IPS DF 6.9 (cell line): ENCODE measurements at regions not wholly inside any gene's neighbourhood (a gene's known extent, or its start where the extent isn't known, plus 50 kb on each side); places are given as distances from the start of the nearest gene placed in this dataset.

Experiments
- DNase-seq: peaks from one replicate; pipeline ENCODE4 v3.0.0-alpha.2; 2013; ENCODE audit warnings: low read depth, low spot score
- H3K27ac ChIP-seq: one replicate; pipeline ENCODE4 v1.5.1; 2013; ENCODE audit warnings: low read length, control low read depth
- H3K27me3 ChIP-seq: 2 replicates; pipeline ENCODE4 v1.6.1; 2013; ENCODE audit warnings: mild to moderate bottlenecking, low read length; ENCODE audit not compliant: control insufficient read depth, insufficient read depth
- H3K36me3 ChIP-seq: 2 replicates; pipeline ENCODE4 v1.6.1; 2013; ENCODE audit warnings: low read length; ENCODE audit not compliant: control insufficient read depth, insufficient read depth
- H3K4me1 ChIP-seq: 2 replicates; pipeline ENCODE4 v1.6.1; 2013; ENCODE audit warnings: low read length; ENCODE audit not compliant: control insufficient read depth, insufficient read depth
- H3K4me3 ChIP-seq: 2 replicates; pipeline ENCODE4 v1.5.1; 2013; ENCODE audit warnings: mild to moderate bottlenecking, low read length
- H3K9me3 ChIP-seq: 2 replicates; pipeline ENCODE4 v1.6.1; 2013; ENCODE audit warnings: low read length, inconsistent platforms; ENCODE audit not compliant: control insufficient read depth, insufficient read depth
- WGBS: extraction: QIAGEN DNeasy Blood & Tissue Kit; methylation state at CpG from one replicate; pipeline ENCODE4 v1.1.7; 2013; ENCODE audit warnings: mixed read lengths, missing lambda C conversion rate; ENCODE audit not compliant: insufficient read length, insufficient coverage; 5-methylcytosine and 5-hydroxymethylcytosine counted together

GRCh38 chr20:50335105-50335504, 144.5 kb downstream of the CEBPB start:
- DNase-seq, result peak; percentile 43
- no peaks in the 10 kb centered on the region for H3K4me1 ChIP-seq
- H3K27ac ChIP-seq, result no peak overlapping the region
- H3K9me3 ChIP-seq, result no peaks in the 10 kb centered on the region
- H3K4me3 ChIP-seq, result no peak overlapping the region
- no CpG with 5 or more reads among the region's 2 CpGs for WGBS
- no peaks in the 10 kb centered on the region for H3K36me3 ChIP-seq
- no peaks in the 10 kb centered on the region for H3K27me3 ChIP-seq

GRCh38 chr20:50335866-50336265, 145.2 kb downstream of the CEBPB start:
- no peak for DNase-seq
- H3K9me3 ChIP-seq, result no peaks in the 10 kb centered on the region
- no peaks in the 10 kb centered on the region for H3K27me3 ChIP-seq
- no peak overlapping the region for H3K4me3 ChIP-seq
- no peaks in the 10 kb centered on the region for H3K36me3 ChIP-seq
- no CpG with 5 or more reads among the region's 7 CpGs for WGBS
- no peak overlapping the region for H3K27ac ChIP-seq
- H3K4me1 ChIP-seq, result no peaks in the 10 kb centered on the region

- no peaks in the 10 kb centered on the region for H3K36me3 ChIP-seq
- H3K4me3 ChIP-seq, result no peak overlapping the region
- no peaks in the 10 kb centered on the region for H3K27me3 ChIP-seq
- no CpG with 5 or more reads among the region's 6 CpGs for WGBS
- H3K27ac ChIP-seq, result no peak overlapping the region
- DNase-seq, result no peak
- no peaks in the 10 kb centered on the region for H3K9me3 ChIP-seq
- H3K4me1 ChIP-seq, result no peaks in the 10 kb centered on the region
These were observed 146.0 kb downstream of the CEBPB start for GRCh38 chr20:50336661-50337060.

- no peak overlapping the region for H3K27ac ChIP-seq
These were observed 147.2 kb downstream of the CEBPB start for GRCh38 chr20:50337521-50338466.

GRCh38 chr20:50338479-50339391, 148.1 kb downstream of the CEBPB start:
- Histone ChIP-seq H3K27ac (no peak overlapping the region), H3K4me3 (no peak overlapping the region), H3K4me1 (no peaks in the 10 kb centered on the region), H3K9me3 (no peaks in the 10 kb centered on the region), H3K27me3 (no peaks in the 10 kb centered on the region), H3K36me3 (no peaks in the 10 kb centered on the region)
- WGBS, result no CpG with 5 or more reads among the region's 12 CpGs
- no peak for DNase-seq

More at GRCh38 chr20:50337521-50338466, 147.2 kb downstream of the CEBPB start:
- Histone ChIP-seq H3K4me1 (no peaks in the 10 kb centered on the region), H3K36me3 (no peaks in the 10 kb centered on the region), H3K27me3 (no peaks in the 10 kb centered on the region), H3K9me3 (no peaks in the 10 kb centered on the region), H3K4me3 (no peak overlapping the region)
- WGBS, result no CpG with 5 or more reads among the region's 13 CpGs
- no peak for DNase-seq

- Histone ChIP-seq H3K27me3 (no peaks in the 10 kb centered on the region), H3K4me1 (no peaks in the 10 kb centered on the region), H3K27ac (no peak overlapping the region), H3K4me3 (no peak overlapping the region), H3K9me3 (no peaks in the 10 kb centered on the region), H3K36me3 (no peaks in the 10 kb centered on the region)
- no CpG with 5 or more reads among the region's 3 CpGs for WGBS
- DNase-seq, result no peak
These were observed 148.9 kb downstream of the CEBPB start for GRCh38 chr20:50339466-50339901.

- Histone ChIP-seq H3K4me1 (no peaks in the 10 kb centered on the region), H3K9me3 (no peaks in the 10 kb centered on the region), H3K27me3 (no peaks in the 10 kb centered on the region), H3K27ac (no peak overlapping the region), H3K4me3 (no peak overlapping the region), H3K36me3 (no peaks in the 10 kb centered on the region)
- no CpG with 5 or more reads among the region's 7 CpGs for WGBS
- no peak for DNase-seq
These were observed 149.9 kb downstream of the CEBPB start for GRCh38 chr20:50340541-50340940.

- no peak for DNase-seq
- Histone ChIP-seq H3K9me3 (no peaks in the 10 kb centered on the region), H3K4me3 (no peak overlapping the region), H3K4me1 (no peaks in the 10 kb centered on the region), H3K36me3 (no peaks in the 10 kb centered on the region), H3K27ac (no peak overlapping the region), H3K27me3 (no peaks in the 10 kb centered on the region)
- WGBS, result no CpG with 5 or more reads among the region's 9 CpGs
These were observed 150.4 kb downstream of the CEBPB start for GRCh38 chr20:50341050-50341449.

- H3K27ac ChIP-seq, result no peak overlapping the region
- WGBS, result no CpG with 5 or more reads among the region's 12 CpGs
- H3K4me3 ChIP-seq, result no peak overlapping the region
- DNase-seq, result no peak
- no peaks in the 10 kb centered on the region for H3K4me1 ChIP-seq
- no peaks in the 10 kb centered on the region for H3K9me3 ChIP-seq
- H3K36me3 ChIP-seq, result no peaks in the 10 kb centered on the region
- H3K27me3 ChIP-seq, result no peaks in the 10 kb centered on the region
These were observed 151.4 kb downstream of the CEBPB start for GRCh38 chr20:50341880-50342637.

GRCh38 chr20:50342638-50343102, 152.0 kb downstream of the CEBPB start:
- Histone ChIP-seq H3K4me3 (no peak overlapping the region), H3K4me1 (no peaks in the 10 kb centered on the region), H3K36me3 (no peaks in the 10 kb centered on the region), H3K27ac (no peak overlapping the region), H3K9me3 (no peaks in the 10 kb centered on the region), H3K27me3 (no peaks in the 10 kb centered on the region)
- no peak for DNase-seq
- no CpG with 5 or more reads among the region's 5 CpGs for WGBS
